Adrenal gland (tissue), 5 donors: ENCODE measurements at regions not wholly inside any gene's neighbourhood (a gene's known extent, or its start where the extent isn't known, plus 50 kb on each side); places are given as distances from the start of the nearest gene placed in this dataset.

Experiments
- POLR2A ChIP-seq, 2 donors: fragments of 450-650 bp; IDR thresholded peaks; one replicate each; pipeline ENCODE4 v1.6.1; 2017; ENCODE audit warnings: antibody characterized with exemption in 2 of 2, mild to moderate bottlenecking in 2 of 2, moderate library complexity in 1 of 2
- TF ChIP-seq, protein P1 (sequence below), 6 experiments: fragments of 450-650 bp in 4 of 6; fragments of 200-600 bp in 2 of 6; sonication (generic) in 1 of 6; IDR thresholded peaks; 1 replicate in 5 of 6; 2 replicates in 1 of 6; pipeline versions ENCODE4 v1.5.1 to v1.8.0; 2016 to 2021; ENCODE audit warnings: antibody characterized with exemption in 6 of 6, mild to moderate bottlenecking in 2 of 6, moderate library complexity in 1 of 6
- donor health status: DM: no; HTN: no; CAD: no.

GRCh38 chr12:7571257-7571656, 67.7 kb upstream of the CD163 start:
- peak in 1 of 2 donors; percentile 16 for TF ChIP-seq POLR2A (IDR thresholded peaks at IDR 0.05)
- TF ChIP-seq, protein P1, sequence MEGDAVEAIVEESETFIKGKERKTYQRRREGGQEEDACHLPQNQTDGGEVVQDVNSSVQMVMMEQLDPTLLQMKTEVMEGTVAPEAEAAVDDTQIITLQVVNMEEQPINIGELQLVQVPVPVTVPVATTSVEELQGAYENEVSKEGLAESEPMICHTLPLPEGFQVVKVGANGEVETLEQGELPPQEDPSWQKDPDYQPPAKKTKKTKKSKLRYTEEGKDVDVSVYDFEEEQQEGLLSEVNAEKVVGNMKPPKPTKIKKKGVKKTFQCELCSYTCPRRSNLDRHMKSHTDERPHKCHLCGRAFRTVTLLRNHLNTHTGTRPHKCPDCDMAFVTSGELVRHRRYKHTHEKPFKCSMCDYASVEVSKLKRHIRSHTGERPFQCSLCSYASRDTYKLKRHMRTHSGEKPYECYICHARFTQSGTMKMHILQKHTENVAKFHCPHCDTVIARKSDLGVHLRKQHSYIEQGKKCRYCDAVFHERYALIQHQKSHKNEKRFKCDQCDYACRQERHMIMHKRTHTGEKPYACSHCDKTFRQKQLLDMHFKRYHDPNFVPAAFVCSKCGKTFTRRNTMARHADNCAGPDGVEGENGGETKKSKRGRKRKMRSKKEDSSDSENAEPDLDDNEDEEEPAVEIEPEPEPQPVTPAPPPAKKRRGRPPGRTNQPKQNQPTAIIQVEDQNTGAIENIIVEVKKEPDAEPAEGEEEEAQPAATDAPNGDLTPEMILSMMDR (IDR thresholded peaks at IDR 0.05): no peak
